ENCODE measurements at regions not wholly inside any gene's neighbourhood (a gene's known extent, or its start where the extent isn't known, plus 50 kb on each side); places are given as distances from the start of the nearest gene placed in this dataset.

DNA sequence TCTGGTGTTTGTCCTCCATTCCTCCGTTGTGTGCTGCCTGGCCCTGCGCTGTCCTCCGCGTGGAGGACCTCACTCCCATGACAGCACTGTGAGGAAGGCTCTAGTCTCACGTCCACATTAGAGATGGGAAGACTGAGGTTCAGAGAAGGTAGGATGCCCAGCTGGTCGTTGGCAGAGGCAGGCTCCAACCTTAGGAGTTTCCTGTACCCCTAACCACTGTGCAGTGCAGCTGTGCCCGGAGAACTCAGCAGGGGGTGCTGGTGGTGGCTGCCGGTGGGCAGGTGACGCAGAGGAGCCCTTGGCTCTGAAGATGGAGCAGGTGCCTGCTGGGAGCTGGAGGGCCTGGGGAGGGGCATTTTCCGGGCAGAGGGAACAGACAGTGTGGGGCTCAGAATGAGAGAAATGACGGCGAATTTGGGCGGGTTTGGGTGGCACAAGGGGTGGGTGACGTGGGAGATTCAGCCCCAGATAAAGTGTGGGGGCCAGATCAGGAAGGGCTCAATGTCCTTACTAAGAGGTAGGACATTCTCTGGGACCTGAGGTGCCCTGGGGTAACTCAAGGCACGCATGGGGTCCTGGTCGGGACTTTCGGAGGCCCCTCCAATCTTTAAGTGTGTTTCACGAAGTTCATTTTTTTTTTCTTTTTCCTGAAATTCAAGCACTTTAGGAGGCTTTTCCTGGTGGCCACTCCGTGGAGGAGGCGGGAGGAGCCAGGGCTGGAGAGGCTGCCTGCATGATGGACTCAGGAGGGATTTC, 535.0 kb downstream of the TBC1D22A start:
- no peak for DNase-seq (ENCODE audit: low read depth)

DNA sequence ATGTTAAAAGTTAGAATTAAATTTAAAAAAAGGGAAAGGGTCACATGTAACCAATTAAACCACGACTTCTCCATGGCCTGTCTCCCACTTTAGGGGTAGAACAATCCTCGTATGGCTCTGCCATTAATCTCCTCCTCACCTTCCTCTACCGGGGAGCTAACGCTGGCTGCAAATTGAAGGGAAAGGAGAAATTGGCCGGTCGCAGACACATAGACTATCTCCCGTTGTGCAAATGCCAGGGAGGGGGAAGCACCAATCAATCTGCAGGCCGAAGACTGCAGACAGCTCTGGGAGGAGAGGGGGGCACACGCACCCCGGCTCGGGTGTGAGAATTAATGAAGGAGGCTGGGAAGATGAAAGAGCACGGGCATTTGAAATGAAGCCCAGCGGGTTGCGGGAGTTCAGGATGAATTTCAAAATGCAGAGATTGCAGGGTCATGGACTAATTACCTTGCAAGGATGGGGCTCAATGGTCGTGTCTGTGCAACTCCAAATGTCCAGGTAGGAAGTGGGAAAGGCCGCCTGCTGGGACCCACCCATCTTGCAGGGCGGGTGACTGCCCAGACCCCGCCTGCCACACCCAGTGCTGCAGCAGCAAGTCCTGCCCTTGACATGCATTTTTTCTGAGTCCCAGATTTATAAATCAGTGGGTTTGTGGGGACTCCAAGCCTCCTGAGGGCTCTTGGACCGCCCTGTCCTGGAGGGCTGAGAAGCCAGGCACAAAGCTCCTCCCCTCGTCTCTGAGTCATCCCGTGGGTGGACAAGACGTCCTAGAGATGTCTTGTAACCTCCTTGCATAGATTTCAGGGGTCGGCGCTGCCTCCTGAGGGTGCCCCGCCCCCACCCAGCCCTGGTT, 534.2 kb downstream of the TBC1D22A start:
- DNase-seq (ENCODE audit: low read depth): no peak

DNA sequence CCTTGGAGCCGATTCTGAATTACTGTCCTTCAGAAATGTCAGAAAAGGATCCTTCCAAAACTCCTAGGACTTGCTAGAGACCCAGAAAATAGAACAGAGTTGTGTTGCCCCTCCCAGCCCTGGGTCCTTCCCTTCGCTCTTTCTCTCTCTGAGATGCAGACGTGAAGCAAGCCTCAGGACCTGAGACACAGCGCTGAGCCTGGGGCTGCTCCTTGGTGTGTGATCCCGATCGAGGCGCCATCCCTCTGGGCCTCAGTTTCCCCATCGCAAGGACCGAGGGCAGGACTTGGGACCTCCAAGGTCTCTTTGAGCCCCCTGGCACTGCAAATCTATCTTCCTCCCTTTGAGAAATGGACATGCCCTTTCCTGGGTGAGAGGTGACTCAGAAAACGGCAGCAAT, 533.5 kb downstream of the TBC1D22A start:
- DNase-seq (ENCODE audit: low read depth): no peak

DNA sequence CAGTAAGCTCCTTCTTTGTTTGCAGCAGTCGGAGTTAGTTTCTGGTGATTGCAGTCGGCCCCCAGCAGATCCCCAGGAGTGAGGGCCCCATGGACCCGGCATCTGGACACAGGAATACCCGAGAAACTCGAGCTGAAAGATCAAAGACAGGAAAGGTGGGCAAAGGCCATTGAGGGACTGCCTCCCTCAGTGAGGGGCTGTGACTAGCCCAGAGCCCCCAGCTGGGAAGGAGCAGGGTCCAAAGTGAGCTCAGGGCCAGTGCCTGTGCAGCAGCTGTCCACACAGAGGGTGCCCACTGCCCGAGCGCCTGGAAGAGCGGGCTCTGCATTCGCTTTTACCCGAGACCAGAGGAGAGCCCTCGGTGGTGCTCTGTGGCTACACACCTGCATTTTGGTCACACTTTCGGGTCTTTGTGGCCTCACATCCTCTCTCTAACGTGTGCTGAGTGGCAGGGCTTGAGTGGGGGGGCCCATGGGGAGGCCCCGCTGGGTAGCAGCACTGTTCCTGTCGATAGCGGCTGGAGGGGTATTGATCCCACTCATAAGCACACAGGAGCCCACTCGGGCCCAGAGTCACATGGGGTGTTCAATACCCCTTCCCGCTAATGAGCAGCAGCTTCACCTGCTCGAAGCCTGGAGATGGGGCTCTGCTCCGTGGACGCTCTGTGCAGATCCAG, 532.9 kb downstream of the TBC1D22A start:
- no peak for DNase-seq (ENCODE audit: low read depth)

DNA sequence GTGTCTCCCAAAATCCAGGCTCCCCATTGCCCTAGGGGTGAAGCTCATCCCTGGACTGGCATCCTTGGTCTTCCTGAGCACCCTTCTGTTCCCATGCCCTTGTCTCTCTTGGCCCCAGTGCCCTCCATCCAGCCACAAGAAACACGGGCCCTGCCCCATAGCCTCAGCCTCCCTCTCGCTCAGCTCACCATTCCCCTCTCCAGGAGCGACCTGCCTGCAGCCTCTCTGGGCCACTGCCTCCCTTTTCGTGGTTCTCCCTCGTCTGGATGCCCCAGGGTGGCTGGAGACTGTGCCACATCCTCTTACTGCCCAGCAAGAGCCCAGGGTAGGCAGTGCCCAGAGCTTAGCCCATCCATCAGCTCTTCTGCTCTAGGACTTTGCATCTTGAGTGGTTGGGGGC, 532.1 kb downstream of the TBC1D22A start:
- DNase-seq (ENCODE audit: low read depth): no peak

DNA sequence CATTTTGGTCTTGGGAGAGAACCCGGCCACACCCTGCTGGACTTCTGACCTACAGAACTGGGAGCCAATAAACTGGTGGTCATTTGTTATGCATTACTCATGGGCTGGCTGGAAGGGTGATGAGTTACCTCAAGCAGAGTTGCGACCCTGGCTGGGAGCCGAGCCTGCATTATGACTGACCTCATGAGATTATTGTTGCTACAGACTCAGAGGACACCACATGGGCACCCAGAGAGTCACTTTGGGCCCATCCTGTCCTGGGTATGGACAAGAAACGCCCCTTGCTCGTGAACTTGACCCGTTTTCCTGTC, 531.7 kb downstream of the TBC1D22A start:
- DNase-seq (ENCODE audit: low read depth): no peak

DNA sequence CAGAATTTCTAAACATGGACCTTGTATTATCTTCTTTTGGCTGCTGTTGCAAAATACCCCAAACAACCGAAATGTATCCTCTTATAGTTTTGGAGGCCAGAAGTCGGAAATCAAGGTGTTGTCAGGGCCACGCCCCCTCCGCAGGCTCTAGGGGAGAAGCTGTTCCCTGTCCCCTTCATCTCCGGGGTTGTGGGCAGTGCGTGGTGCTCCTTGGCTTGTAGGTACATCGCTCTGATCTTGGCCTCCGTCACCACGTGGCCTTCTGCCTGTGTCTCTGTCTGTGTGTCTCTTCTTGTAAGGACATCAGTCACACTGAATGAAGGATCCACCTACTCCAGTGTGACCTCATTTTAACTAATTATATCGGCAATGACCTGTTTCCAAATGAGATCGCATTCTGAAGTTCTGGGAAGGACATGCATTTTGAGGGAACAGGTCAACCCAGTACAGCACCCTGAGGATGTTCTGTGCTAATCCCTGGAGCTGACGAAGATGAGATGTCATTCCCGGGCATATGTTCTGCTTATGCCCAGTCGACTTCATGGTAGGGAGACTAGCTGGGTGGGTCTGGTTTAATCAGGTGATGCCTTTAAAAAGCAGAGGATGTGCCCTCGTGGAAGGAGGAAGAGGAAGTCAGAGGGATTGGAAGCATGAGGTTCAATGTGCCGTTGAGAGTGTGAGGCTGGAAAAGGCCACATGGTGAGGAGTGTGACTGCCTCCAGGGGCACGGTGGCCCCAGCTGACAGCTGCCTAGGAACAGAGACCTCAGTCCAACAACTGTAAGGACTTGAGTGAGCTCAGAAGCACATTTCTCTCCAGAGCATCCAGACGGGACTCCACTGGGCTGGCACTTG, 531.1 kb downstream of the TBC1D22A start:
- DNase-seq (ENCODE audit: low read depth): no peak

DNA sequence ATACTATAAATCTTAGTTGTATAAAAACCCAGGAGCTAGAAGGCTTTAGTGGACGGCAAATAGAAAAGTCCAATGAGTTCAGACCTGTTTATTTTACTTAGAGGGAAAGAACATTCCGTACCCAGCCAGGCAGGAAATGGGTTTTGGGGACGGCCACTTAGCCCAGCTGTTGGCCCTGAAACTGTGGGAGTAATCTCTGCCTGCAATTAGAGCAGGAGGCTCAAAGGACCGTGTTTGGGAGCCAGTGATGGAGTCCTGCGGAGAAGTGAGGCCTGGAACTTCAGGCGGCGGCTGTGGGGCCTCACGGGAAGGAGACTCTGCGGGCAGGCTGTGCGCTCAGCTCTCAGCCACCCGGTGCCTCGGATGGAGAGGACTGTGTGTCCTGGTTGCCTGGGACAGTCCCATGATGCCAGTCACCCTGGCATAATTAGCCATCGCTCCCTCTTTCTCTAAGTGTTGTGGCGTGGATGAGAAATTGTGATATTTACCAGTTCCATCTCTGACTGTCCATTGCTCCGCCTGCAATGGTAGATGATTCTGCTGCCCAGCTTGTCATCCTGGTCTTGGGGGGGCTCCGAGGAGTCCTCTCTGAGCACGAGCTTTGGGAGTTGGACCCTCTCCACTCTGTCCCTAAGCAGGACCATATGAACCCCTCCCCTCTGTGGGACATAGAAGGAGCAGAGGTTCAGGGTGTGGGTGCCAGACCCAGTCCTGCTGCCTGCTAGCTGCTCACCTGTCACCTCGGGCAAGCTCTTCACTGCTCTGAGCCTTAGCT, 530.3 kb downstream of the TBC1D22A start:
- no peak for DNase-seq (ENCODE audit: low read depth)

DNA sequence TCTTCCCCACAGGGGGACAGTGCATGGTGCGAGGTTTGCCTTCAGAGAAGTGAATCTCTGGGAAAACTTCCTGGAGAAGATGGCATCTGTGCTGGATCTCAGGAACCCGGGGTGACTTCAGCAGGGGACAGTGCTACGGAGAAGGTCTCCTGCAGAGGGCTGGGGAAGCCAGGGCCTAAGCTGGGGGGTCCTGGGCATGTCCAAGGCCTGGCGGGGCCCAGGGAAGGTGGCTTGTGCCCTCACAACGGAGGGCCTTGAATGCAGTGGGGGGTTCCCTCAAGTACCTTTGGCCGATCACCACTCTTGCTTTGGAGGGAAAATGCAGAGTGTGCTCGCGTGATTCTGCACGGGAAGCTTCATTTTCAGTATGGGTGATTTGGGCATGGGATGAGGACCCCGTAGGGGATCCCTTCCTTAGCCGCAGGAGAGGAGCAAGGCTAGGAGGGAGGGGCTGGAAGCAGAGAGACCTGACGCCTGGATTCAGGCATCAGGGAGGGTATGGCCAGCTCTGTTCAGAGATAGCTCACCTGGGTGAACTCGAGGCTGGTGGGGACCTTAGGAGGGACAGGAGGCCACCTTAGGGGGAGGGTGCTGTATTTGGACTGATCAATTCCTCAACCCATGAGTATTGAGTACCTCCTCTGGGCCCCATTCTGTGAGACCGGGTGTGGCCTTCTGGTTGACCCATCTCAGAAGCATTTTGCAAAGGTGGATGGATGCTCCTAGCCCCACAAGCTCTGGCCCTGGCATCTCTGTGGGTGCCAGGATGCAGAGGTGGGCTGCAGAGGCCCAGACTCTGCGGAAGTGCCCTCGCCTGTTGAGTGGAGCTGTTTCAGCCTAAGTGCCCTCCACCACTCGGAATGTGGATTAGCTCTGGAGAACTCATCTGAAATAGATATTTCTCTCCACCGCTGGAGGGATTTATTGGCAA, 529.4 kb downstream of the TBC1D22A start:
- DNase-seq (ENCODE audit: low read depth): no peak

DNA sequence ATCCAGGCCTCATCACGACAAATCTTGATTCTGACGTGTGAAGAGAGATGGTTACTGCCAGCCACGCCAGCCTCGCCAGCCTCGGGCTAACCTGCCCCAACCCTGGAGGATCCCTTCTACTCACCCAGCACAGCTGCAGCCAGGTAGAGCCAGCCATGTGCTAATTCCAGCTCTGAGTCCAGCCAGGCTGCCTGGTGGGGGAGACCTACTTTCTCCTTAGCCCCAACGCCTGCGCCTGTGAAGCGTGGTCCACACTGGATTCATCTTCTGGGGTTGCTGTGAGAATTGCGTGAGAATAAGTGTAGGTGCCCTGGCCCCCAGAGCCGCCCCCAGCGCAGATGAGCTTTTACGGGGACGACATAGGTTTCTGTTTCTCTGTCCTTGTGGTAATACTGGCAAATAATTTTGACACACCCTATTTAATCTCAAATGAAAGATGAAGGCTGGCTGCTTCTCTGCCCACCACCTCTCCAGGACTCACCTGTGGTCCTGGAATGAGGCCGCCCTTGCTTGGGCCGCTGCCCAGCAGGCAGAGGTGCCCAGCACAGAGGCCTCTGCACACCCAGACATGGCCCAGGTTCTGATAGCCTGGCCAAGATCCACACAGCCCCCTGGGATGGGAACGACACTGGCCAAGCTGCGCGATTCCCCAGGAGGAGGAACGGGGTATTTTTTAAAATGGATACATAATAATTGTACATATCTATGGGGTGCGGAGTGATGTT, 528.4 kb downstream of the TBC1D22A start:
- DNase-seq (ENCODE audit: low read depth): no peak

DNA sequence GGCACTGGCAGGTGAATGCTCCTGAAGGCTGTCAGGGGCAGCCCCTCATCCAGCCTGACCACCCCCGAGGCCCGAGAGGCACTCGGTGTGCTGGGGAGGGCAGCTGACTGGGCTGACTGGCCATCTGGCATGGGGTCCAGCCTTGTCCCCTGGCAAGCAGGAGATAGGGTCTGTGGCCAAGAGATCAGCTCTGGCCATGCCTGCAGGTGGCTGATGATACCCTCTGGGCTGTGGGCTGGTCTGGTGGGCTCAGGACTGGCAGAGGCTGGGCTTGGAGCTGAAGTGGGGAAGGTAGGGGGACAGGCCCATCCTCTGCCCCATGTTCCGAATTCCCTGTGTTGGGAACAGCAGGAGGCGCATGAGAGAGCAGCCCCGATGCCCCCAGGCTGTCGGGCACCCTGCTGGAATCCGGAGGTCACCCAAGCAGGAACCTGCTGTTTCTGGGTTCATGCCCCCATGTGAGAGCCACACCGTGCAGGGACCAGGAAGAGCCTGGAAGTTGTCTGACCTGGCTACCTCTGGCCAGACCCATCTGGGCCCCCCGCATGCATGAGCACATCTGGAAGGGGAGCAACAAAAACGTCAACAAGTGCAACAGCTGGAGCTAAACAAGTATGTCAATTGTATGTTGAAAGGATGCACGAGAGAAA, 527.0 kb downstream of the TBC1D22A start:
- no peak for DNase-seq (ENCODE audit: low read depth)

DNA sequence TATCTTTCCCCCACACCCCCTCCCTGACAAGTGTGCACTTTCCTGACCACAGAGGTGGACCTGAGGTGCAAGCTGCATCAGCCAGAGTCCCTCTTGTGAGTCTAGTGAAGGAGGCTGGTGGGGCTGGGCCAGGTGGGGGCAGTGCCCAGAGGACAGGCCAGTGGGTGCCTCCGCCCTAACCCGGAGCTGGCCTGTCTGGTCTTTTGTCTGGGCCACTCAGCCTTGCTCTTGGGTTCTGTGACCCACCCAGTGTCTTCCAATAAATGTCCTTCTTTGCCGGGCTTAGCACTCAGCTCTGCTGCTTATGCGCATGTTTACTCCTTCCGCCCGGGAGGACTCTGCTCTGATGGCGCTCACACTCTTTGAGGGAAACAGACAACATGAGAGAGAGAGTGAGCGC, 526.2 kb downstream of the TBC1D22A start:
- DNase-seq (ENCODE audit: low read depth): no peak

DNA sequence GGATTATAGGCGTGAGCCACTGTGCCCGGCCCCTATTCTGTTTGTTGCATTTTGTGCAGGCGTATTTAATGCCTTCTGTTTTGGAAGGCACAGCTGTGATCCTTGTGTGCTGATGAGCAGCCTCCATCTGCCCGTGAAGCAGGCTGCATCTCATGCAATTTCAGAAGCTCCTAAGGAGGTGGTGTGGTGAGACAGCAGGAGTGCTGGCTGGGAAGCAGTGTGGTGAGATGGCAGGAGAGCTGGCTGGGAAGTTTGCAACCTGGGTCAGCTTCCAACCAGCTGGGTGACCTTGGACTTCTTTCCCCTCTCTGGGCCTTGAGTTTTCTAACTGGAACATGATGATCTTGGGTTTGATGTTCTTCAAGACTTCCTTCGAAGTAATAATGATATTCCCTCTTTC, 525.1 kb downstream of the TBC1D22A start:
- no peak for DNase-seq (ENCODE audit: low read depth)

DNA sequence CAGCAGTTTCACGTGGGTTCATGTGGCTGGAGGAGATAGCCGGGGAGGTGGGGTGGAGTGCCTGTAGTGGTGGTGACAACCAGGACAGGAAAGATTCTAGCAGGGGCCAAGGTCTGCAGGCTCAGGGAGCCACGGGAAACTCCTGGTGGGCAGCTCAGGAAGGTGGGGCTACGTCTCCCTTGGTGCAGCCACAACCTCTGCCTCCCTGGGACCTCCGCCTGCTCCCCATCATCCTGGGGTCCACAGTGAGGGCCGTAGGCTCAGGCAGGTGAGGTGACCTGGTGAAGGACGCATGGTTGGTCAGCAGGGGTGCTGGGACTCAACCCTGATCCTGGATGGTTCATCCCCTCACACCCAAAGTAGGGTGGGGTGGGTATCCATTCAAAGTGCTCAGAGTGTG, 524.1 kb downstream of the TBC1D22A start:
- no peak for DNase-seq (ENCODE audit: low read depth)

DNA sequence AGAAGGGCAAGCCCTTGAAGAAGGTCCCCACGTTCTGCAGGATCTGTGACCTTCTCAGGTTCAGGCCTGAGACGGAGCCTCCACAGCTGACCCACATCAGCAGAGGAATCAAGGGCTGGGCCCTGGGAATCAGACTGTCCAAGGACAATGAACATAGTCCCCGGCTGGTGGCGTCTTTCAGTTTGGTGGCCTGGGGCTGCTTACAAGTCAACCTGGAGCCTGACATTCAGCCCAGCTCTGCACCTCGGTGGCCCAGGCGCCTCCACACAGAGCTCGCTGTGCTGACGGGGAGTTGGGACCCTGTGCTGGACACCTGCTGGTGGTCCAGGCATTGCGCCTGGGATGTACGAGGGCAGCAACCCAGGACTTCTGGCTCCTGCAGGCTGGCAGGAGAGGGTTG, 523.5 kb downstream of the TBC1D22A start:
- DNase-seq (ENCODE audit: low read depth): no peak

DNA sequence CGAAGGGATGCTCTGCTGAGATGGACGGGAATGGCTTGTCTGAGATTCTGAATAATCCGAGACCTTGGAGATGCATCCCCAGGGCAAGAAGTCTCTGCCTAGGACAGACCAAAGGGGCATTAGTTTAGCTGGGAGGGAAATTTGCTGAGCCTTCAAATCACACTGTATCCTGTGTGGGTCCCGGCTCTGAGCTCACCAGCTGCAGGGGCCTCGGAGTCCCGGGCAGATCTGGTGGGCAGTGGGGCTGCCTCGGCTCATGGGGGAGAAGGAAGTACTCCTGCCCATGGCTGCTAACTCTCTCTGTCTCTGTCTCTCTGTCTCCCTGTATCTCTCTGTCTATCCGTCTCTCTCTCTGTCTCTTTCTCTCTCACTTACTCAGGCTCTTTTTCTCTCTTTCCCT, 522.4 kb downstream of the TBC1D22A start:
- DNase-seq (ENCODE audit: low read depth): no peak

DNA sequence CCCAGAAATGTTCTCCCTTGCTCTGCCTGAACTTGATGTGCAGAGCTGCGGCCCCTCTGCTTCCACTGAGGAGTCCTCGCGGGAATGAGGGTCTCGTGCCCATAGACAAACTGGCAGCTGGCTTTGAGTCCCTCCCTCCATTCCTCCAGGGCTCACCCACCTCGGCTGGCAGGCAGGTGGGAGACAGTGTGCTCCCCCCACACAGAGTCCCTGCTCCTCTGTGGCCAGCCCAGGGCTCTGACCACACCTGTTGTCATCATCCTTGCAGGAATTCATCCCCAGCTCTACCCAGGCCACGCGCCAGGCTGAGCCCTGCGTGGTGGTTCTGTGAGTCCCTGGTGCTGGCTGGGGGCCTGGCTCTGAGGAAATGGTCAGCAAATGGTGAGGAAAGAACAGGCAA, 521.9 kb downstream of the TBC1D22A start:
- DNase-seq (ENCODE audit: low read depth): no peak

DNA sequence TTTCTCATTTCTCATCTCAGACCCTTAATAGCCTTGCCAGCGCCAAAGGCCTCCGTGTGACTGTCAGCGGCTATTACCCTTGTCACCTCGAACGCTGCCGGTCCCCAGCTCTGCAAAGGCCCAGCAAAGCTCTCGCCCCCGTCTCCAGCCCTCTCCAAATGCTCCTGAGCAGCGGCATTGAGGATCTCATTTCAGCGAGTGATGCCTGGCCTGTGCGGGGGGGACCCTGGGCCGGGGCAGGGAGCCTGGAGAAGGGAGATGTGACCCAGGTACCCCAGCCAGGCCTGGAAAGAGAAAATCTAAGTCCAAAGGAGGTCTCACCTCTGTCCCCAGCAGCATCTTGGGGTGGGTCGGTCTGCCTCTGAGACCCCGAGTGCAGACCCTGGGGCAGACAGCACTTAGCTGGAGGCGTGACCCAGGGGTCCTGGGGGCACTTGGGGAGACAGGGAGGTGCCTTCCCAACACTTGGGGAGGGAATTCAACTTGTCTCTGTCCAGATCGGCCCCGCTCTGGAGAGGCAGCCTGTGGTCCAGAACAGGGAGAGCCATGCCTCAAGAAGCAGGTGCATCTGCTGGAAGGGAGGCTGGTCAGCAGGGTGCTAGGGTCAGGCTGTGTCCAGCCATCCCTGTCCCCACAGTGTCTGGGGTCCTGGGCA, 521.3 kb downstream of the TBC1D22A start:
- no peak for DNase-seq (ENCODE audit: low read depth)

DNA sequence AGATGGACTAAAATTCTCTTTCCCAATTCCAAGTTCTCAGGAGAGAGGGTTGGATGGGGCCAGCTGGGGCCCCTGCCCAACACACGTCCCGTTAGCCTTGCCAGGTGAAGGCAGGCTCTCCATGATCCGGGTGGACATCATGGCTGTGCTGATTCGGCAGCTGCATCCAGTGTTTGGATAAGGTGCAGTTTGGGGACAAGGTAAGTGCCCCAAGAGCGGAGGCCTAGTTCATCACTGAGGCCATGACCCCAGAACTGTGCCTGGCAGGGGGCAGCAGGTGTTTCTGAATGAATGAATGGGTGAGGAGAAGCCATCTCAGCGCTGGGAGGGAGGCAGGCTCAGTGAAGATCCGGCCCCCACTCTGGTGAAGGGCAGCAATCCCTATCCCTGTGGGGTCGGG, 520.4 kb downstream of the TBC1D22A start:
- no peak for DNase-seq (ENCODE audit: low read depth)

Measured in activated T-helper 1 cell treated with Interleukin-2 at 50 U/mL for 16 hours (primary cell).